ENCODE measurements at regions not wholly inside any gene's neighbourhood (a gene's known extent, or its start where the extent isn't known, plus 50 kb on each side); places are given as distances from the start of the nearest gene placed in this dataset.
"Not testable (repeated sequence)": the region's sequence is repeated elsewhere in the genome, so short reads cannot be mapped to it uniquely, and the experiment has no call there.

DNA sequence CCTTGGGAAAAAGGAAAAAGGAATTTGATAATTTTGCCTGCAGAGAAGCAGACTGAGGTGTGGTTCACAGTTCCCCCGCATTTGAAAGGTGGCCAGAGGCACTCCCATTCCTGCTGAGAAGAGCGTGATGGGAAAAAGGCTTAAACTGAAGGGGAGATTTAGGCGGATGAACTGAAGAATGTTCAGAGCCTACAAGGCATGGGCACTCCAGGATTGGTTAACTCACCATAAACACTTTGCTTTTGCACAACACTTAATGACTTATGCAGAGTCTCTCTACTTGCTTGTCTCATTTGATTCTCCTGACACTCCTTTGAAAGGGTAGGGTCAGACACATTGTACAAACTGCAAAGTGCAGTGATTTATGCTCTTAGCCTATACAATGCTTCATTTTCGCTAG, 119.6 kb upstream of the RUNX1 start:
- no peak for DNase-seq (ENCODE audit: low spot score)
- H3K27ac ChIP-seq, result no peak overlapping the region
- no peak overlapping the region for H3K4me3 ChIP-seq
- TF ChIP-seq, protein P1, sequence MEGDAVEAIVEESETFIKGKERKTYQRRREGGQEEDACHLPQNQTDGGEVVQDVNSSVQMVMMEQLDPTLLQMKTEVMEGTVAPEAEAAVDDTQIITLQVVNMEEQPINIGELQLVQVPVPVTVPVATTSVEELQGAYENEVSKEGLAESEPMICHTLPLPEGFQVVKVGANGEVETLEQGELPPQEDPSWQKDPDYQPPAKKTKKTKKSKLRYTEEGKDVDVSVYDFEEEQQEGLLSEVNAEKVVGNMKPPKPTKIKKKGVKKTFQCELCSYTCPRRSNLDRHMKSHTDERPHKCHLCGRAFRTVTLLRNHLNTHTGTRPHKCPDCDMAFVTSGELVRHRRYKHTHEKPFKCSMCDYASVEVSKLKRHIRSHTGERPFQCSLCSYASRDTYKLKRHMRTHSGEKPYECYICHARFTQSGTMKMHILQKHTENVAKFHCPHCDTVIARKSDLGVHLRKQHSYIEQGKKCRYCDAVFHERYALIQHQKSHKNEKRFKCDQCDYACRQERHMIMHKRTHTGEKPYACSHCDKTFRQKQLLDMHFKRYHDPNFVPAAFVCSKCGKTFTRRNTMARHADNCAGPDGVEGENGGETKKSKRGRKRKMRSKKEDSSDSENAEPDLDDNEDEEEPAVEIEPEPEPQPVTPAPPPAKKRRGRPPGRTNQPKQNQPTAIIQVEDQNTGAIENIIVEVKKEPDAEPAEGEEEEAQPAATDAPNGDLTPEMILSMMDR (IDR thresholded peaks at IDR 0.05), result no peak

DNA sequence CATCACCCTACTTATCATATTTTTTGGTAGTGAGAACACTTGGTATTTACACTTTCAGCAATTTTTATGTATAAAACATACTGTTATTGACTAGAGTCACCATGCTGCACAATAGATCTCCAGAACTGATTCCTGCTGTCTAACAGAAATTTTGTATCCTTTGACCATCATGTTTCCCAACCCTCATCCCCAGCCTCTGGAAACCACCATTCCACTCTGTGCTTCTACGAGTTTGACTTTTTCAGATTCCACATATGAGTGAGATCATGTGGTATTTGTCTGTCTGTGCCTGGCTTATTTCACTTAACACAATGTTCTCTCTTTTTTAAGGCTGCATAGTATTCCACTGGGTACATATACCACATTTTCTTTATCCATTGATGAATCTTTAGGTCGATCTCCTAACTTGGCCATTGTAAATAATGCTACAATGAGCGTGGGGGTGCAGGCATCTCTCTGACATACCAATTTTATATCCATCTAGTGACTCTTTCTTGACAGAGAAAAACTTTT, 115.9 kb upstream of the RUNX1 start:
- TF ChIP-seq, protein P1 (IDR thresholded peaks at IDR 0.05), result no peak
- H3K27ac ChIP-seq, result no peak overlapping the region
- DNase-seq (ENCODE audit: low spot score), result no peak
- no peak overlapping the region for H3K4me3 ChIP-seq

DNA sequence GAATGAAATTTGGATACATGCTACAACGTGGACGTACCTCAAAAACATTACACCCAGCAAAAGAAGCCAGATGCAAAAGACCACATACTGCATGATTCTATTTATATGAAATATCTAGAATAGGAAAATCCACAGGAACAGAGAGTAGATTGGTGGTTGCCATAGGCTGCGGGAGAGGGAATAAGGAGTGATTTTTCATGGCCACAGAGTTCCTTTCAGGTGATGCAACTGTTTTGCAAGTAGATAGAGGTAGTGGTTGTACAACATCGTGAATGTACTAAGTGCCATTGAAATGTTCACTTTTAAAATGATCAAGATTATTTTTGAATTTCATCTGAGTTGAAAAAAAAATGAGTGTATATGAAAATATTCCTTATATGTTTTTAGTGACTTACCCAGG, 115.3 kb upstream of the RUNX1 start:
- TF ChIP-seq, protein P1 (IDR thresholded peaks at IDR 0.05), result no peak
- DNase-seq (ENCODE audit: low spot score), result no peak
- Histone ChIP-seq H3K27ac (no peak overlapping the region), H3K4me3 (no peak overlapping the region)

DNA sequence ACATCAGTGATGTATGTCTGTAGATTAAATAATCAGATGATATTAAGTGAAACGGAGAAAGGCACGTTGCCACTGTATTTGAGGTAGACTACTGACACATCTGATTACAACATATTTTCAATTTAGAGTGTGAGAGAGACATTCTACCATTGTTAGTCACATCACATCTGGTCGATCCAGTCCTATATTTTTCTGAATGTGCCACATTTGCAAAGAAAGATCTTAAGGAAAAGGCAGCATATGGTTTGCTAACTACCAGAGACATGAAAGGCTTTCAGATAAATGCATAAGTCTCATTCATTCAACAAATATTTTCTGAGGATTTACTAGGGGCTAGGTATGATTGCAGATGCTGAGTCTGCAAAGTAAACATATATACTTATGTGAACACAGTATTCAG, 114.3 kb upstream of the RUNX1 start:
- Histone ChIP-seq H3K4me3 (no peak overlapping the region), H3K27ac (no peak overlapping the region)
- DNase-seq (ENCODE audit: low spot score), result no peak
- TF ChIP-seq, protein P1 (IDR thresholded peaks at IDR 0.05), result no peak

DNA sequence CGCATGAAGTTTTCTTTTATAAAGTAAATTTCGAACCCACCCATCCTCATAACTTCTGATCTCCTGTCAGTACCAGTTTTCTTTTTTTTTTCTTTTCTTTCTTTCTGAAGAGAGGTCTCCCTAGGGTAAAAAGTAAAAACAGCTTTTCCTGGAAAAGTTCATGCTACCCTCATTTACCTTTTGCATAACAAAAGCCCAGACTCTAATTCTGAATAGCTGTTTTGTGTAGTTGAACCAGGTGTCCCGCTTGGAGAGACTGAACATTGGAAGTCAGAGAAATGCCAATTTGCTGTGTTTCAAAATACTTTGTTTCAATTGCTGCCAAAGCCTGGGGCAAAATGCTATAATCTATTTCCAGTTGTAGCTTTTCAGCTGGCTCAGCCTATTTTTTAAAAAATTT, 113.7 kb upstream of the RUNX1 start:
- no peak for DNase-seq (ENCODE audit: low spot score)
- no peak overlapping the region for H3K4me3 ChIP-seq
- no peak overlapping the region for H3K27ac ChIP-seq
- TF ChIP-seq, protein P1 (IDR thresholded peaks at IDR 0.05), result no peak

DNA sequence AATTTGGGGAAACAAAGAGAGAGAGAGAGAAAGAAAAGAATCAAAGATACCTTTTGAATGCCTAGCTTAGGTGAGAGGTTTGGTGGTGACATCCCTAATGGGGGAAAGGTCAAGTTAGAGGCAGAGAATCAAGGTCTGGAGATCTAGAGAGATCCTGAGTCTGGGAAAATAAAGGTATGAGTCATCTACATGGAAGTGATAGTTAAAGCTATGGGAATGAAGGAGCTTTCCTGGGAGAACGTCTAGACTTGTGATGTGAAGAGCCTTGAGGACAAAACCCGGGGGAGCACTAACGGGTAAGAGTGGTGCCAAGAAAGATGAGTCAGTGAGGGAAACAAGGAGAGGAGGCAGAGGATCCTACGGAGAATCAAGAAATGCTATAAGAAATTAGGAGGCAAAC, 110.8 kb upstream of the RUNX1 start:
- no peak overlapping the region for H3K27ac ChIP-seq
- DNase-seq (ENCODE audit: low spot score), result no peak
- H3K4me3 ChIP-seq, result no peak overlapping the region
- TF ChIP-seq, protein P1 (IDR thresholded peaks at IDR 0.05), result no peak

DNA sequence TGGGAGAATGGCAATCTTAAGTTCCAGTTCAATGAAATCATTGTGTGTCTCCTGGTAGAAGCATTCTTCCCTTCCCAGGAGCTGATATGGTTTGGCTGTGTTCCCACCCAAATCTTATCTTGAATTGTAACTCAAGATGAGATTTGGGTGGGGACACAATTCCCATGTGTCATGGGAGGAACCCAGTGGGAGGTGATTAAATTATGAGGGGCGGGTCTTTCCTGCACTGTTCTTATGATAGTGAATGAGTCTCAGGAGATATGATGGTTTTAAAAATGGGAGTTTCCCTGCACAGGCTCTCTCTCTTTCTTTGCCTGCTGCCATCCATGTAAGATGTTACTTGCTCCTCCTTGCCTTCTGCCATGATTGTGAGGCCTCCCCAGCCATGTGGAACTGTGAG, 108.3 kb upstream of the RUNX1 start:
- H3K4me3 ChIP-seq, result not testable (repeated sequence)

More for the DNA sequence above, 108.3 kb upstream of the RUNX1 start:
- not testable (repeated sequence) for H3K27ac ChIP-seq; DNase-seq (ENCODE audit: low spot score)
